HG03457 (cell line): ENCODE measurements at regions not wholly inside any gene's neighbourhood (a gene's known extent, or its start where the extent isn't known, plus 50 kb on each side); places are given as distances from the start of the nearest gene placed in this dataset.

ENCODE experiments used
- ATAC-seq: cut with Tn5 transposase; IDR thresholded peaks from one replicate; pipeline ENCODE4 v1.9.1; 2021; ENCODE audit warnings: moderate number of reproducible peaks; ENCODE audit not compliant: unreplicated experiment

DNA sequence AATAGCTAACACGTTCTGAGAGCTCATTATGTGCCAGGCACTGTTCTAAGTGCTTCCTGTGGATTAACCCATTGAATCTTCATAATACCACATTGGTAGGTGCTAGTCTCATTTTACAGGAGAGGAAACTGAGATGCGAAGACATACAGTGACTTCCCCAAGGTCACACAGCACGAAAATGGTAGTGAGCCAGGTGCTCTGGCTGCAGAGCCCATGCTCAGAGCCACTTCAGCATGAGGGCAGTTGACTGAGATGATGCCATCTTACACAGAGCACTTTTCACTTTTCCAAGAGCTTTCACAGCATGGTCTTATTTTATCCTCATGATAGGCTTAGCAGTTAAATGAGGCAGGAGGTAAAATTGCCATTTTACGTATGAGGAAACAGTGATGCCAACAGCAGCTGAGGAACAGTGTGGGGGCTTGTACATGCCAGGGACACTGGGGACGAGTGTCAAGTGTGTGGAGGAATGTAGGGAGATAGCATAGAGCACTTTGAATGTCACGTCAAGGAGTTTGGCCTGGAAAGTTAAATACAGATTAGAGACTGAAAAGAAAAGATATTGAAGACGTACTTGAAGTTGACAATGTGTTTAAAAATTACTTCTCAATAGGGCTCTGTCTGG, 180.0 kb downstream of the KIF4B start:
- ATAC-seq, result no peak

DNA sequence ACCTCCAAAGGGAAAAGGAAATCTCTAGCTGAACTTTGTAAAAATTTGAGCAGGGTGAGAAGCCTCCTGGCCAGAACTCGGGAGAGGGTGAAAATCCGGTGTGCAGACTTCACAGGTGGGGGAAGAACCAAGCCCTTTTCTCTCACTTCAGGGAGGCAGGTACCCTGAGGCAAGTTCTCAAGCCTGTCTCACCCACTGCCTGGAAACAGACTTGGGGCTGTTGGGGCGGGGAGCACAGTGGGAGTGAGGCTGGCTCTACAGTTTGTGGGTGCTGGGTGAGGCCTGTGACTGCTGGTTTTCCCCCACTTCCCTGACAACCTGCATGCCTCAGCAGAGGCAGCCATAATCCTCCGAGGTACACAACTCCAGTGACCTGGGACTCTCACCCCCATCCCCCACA, 187.1 kb downstream of the KIF4B start:
- ATAC-seq, result no peak

DNA sequence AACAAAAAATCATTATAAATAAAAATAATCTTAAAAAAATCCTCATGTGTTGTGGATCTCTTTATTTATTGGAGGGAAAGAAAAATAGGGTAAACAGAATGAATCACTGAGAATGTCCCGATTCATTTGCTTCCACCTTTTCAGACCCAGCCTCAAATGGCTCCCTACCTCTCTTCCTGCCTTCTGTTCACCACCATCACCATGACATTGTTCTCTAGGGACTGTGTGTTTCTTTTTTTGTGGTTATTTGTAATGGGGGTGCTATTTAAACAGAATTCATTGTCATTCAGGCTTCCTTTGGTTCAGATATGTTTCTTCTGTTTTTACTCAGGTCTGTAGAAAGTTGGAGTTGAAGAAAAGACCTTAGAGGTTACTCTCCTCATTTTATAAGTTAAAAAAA, 198.2 kb downstream of the KIF4B start:
- ATAC-seq, result no peak

DNA sequence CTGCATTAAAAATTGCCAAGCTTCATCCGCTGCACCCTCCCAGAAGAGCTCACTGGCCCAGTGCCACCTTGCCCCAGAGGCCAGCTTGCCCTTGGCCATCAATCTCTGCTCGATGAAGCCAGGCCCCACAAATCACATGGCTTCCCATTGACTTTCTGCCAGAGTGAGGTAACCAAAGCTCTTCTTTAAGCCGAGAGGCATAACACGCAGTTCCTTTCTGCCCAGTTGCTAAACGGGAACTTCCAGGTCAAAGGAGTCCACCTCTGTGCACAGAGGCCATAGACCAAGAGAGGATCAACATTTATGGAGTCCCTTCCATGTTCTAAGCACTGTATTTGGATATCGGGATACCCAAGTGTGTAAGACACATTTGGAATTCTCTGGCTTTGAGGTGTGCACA, 208.8 kb downstream of the KIF4B start:
- no peak for ATAC-seq

DNA sequence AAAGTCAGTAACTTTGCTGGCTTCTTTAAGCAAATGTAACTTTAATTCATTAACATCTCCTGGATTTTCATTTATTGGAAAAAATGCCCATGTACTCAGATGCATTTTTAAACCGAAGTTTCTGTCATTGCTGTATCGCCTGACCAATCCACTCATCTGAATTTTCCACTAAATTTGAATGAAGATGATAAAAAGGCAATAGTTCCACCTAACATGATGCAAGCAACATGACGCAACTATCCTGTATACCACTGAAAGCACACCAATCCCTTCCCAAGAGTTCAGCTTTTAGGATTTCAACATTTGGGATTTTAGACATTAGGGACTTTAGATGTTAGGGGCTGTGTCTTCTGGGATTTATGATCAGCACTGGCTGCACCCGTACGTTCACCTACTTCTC, 215.6 kb downstream of the KIF4B start:
- ATAC-seq, result no peak

DNA sequence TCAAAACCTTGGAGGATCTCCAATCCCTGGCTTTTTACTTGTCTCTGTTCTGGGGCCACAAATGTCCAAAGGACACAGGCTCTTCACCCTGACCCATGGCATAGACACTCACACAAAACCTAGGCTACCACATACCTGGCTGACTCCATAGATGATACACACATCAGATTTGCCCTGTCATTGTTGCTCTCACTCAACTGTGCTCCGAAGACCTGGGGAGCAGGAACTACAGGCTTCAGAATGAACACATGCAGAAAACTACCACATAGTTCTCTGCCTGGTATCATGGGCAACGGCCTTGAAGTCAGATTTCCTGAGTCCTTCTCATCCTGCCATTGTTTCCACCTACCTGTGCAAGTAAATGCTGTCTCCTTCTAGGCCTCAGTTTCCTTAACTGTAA, 226.2 kb downstream of the KIF4B start:
- no peak for ATAC-seq

DNA sequence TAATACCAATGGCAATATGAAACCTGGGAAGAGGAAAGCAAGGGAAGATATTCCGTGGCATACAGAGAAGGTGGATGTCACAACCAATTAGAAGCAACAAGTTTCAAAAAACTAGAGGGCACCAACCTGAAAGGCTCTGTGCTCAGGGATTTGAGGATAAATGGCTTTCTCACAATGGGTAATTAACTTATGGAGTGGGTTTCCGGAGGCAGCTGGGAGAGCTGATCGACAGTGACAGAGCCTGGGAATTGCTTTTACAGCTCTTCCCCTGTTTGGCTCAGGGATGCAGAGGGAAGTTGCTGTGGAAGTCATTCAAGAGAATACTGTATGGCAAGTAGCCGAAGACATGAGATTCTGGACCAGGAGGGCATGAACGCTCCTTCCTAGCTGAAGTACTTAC, 237.0 kb downstream of the KIF4B start:
- ATAC-seq, result no peak

DNA sequence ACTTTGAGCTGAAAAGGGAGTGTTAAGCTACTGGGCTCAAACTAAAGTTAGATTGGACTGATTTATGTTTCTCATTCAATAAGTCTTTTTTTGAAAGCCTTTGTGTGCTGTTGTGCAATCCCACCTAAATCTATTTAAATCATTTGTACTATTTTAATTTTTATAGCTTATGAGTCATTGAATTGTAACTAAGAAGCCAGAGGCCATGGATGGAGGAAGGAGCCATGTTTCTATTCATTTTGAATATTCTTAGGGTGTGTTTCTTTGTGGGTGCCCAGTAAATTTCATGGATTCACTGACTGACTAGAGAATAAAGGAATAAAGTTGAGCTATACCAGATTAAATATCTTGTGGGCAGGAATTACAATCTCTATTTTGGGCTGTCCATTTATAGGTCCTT, 238.5 kb downstream of the KIF4B start:
- no peak for ATAC-seq

DNA sequence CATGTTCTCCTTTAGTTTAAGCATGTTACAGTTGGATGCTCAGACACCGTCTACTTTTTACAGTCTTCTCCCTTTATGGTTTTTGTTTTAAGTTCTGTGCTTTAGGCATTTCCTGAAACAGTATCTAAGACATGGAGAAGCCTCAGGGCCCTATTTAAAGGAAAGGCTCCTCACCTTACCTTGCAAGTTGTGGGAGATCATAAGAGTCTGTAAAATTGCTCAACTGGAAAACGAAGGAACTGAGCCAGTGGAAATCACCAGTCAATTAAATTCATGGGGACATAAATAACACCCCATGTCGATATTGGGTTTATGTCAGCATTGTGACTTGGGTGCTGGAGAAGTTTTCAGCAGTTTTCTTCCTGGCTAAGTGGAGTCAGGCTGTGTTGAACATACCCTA, 239.2 kb downstream of the KIF4B start:
- ATAC-seq, result no peak

DNA sequence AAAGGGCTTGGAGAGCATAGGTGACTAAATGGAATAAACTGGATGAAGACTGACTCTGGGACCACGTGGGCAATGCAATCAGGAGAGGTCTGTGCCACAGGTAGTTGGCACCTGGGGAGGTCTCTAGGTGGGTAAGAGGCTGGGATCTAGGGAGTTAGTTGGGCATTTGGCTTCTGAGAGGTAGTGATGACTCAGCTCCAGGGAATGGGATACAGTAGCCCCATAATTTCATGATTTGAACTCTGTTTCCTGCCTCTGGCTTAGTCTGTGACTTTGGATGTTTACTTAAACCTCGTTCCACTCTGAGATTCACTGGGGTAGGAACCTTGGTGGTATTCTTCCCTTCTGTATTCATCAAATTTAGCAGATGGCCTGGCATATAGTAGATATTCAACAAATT, 240.8 kb downstream of the KIF4B start:
- ATAC-seq, result no peak

DNA sequence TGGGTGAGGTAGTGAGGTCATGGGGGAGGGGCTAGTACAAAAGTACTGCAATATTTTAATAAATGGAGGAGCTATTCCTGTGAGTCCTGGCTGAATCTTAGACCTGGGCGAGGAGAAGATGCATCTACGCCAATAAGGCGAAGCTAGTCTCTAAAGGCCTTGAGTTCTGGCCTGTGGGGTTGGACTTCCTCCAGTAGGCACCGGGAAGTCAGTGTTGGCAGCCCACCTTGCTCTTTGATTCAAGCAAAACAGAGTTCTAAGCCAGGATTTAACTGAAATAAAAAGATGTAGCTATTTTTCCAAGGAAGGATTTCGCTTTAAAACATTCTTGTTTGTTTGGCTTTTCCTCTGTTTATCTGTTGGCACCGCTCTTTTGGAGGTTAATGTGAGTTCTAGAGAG, 244.6 kb downstream of the KIF4B start:
- ATAC-seq, result no peak

DNA sequence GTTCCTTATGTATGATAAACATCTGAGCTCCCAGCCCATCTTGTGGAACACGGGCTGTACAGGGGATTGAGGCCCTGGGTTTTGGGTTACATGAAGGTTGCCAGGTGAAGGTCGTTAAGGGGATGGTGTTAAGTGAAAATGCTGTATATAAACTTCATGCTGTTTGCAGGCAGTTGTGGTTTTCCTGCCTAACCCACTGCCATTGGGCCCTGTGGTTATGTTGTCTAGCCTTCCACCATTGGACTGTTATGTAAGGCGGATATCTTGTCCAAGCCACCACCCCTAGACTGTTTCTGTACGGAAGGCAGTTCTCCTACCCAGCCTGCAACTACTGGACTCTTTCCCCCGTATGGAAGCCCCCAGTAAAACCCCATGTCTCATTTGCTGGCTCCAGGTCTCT, 246.1 kb downstream of the KIF4B start:
- ATAC-seq, result no peak

DNA sequence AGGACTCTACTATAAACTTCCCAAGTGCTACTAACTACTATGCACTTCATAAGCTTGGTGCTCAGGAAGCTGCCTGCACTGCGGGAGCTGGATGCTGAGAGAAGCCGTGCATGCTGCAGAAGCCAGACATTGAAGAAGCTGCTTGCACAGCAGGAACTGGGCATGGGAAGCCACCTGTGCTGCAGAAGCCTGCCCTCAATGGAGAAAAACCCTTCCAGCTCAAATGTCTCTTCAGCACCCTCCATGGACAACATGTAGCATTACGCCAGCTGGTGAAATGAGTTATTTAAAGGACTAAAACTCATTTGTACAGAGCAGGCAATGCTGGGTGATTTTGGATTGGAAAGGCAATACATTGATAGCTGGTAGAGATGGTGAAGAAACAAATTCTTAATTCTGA, 247.2 kb downstream of the KIF4B start:
- no peak for ATAC-seq

DNA sequence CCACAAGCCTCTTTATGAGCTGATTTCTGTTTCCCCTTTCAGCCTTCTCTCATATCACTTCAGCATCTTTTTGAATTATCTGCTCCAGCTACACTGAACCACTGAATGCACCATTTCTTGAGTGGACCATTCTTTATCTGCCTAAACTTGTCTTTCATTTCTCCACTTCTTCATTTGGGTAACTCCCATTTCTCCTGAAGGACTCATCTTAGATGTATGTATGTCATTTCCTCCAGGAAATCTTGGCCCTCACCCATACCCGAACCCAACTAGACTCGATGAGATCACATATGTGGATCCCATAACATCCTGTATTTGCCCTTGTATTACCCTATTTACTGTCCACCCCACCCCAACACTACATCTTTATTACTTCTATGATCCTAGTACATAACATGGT, 249.8 kb downstream of the KIF4B start:
- no peak for ATAC-seq

DNA sequence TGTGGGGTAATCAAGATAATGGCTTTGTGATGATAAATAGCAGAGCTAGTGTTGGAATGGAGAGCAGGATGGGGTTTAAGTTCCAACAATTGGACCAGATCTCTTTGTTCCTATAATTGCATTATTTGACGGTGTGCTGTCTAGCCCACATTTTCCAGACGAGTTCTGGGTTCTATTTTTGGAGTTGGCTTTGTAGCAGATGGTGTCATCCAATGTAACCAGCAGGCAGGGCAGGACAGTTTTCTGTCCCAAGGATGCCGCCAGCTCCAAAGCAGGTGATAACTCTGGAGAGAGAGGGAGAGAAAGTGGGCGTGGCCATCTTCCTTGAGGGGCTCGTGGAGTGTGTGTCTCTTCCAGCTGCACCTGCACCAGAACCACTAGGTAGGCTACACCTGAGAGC, 251.3 kb downstream of the KIF4B start:
- no peak for ATAC-seq

DNA sequence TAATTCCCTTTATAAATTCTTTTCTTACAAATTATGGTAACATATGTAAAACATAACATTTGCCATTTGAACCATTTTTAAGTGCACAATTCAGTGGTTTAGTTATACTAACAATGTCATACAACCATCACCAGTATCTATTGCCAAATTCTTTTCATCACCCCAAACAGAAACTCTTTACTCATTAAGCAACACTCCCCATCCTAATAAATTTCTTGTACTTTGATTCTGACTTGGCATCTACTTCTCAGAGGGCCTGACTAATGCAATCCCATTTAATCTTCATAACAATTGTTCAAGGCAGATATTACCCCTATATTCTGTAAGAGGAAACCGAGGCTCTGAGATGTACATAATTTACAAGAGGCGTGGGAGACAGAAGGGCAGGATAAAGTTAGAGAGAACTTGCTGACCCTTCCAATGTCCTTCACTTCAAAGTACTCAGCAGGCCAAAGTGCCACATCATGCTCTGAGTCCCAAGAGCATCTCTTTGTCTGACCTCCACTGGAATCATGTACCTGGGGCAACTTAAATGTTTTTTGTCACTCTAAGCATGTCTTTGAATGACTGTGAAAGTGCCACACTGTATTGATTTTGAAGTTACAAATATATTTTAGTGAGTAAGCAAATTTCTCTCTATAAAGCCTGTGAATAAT, 255.3 kb downstream of the KIF4B start:
- no peak for ATAC-seq

DNA sequence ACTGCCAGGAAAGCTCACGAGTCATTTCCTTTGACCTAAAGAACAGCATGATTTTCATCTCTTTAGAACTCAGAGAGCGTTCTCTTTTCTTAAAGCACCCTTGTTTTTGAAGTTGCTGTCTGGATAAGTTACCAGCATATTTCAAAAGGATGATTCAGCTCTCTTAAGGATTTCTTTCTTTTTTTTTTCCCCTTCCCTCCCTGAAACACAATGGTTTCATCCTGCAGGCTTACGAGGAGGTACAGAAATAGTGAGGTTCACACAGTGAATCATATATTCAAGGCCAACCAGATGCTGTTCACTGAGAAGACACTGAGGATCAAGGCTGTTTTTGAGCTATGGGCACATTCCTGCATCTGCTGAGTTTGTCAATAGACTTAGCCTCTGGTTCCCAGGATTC, 257.2 kb downstream of the KIF4B start:
- ATAC-seq, result no peak

DNA sequence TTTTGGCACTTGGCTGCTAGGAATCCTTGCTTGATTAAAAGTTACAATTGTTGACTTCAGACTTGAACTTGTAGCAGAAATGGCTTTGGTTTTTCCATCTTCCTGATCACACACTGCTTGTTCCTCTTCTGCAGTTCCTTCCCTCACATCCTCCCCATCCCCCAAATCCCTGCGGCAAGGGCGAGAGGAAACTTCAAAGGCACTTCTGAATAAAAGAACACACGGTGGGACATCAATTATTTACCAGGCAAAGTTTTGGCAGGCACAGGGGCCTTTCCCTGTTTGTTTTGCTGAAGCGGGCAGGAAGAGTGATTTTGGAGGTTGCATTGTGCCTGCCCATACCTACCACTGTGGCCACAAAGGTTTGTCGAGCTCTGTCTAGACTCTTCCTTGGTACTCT, 260.9 kb downstream of the KIF4B start:
- no peak for ATAC-seq

DNA sequence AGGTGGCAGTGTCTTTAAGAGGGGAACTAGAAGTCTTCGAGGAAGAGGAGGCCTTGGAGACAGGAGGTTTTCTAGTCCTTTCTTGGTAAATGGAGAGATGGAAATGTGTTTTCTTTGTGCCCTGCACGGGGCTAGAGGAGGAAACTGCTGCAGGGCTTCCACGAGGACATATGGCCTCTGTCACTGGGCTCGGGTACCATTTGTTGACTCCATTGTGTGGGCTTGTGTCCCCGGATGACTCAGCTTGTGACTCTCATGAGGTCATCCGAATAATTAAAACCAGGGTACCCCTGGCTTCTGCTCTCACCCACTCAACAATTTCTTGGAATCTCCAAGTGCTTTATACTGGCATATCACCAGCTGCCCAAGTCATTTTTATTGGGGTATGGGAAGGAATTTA, 261.7 kb downstream of the KIF4B start:
- ATAC-seq, result no peak

DNA sequence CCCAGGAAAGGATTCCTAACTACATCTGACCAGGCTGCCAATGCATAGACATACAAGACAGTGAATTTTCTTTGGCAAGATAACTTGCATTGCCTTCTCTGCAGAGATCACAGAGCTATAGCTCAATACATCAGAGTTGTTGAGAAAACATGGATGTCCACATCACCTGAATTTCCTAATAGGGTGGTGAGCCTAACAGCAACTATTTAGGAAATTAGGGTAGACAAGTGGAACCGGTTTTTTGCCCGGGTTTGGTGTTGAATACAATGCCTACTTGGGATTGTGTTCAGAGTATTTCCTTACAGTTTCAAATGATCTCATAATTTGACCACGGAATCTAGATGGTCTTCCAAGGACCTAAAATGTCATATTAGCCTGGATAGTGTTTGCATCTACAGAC, 262.7 kb downstream of the KIF4B start:
- no peak for ATAC-seq

DNA sequence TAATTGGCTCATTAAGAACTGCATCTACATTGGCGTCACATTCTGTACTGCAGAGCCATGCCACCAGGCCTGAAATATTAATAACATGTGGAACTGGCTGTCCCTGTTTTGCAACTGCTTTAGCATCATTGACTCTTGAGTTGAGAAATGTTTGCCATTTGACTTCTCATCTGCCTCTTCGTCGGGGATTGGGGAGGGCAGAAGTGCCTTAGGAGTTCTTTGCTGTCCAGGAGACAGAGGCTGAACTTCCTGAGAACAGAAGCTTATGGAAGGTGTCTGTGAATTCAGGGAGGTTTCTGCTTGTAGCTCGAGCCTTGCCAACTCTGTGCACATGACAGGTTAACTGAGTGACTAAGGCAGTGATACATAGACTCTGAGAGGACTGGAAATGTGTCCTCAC, 265.0 kb downstream of the KIF4B start:
- no peak for ATAC-seq

DNA sequence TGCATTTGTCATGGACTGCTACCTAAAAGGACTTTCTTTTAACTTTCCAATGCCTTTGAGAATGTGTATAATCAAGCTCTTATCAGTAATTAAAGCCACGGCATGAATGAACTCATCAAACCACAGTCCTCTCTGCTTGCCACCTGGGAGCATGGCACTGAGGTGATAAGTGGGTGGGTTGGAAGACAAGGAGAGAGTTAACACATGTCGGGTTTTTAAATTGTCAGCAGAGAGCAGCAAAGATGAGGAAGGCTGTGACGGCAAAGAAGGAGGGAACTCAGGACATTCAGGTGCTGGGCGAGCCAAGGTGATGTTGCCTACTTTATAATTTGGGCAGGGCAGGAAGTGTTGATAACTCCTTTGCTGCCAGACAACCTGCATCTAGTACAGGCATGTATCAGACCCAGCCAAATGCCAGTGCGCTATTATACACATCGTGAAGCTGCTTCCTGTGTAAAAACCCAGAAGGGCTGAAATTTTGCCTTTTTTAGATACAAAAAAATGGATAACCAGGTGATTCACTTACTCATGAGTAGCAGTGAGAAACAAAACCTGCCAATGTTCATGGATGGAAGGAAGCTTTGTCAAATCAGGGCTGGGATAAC, 269.1 kb downstream of the KIF4B start:
- ATAC-seq, result no peak

DNA sequence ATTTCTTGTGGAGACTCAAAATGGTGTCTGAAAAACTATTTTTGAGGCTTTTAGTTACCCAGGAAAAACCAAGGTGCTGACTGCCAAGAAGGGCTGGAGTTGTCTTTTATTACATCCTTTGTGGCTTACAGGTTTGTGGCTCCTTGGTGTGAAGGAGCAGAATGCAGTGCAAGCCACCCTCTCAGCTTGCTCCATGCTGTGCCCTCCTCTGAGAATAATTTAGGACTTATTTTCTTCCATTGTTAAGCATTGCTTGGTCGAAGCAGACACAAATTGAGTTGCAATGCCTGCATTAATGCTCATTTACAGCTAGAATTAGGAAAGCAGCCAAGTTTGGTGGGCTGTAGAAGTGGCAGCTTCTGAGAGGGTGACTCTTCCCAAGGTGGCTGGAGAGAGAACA, 272.2 kb downstream of the KIF4B start:
- ATAC-seq, result no peak
